ENCODE measurements at regions not wholly inside any gene's neighbourhood (a gene's known extent, or its start where the extent isn't known, plus 50 kb on each side); places are given as distances from the start of the nearest gene placed in this dataset.

- DNase-seq (ENCODE audit: low read depth in 2 of 2): no peak
Observed at GRCh38 chr3:187973977-187974870, 179.7 kb upstream of the LPP start.

- no peak for DNase-seq (ENCODE audit: low read depth in 2 of 2)
Observed at GRCh38 chr3:187974871-187975271, 179.1 kb upstream of the LPP start.

DNA sequence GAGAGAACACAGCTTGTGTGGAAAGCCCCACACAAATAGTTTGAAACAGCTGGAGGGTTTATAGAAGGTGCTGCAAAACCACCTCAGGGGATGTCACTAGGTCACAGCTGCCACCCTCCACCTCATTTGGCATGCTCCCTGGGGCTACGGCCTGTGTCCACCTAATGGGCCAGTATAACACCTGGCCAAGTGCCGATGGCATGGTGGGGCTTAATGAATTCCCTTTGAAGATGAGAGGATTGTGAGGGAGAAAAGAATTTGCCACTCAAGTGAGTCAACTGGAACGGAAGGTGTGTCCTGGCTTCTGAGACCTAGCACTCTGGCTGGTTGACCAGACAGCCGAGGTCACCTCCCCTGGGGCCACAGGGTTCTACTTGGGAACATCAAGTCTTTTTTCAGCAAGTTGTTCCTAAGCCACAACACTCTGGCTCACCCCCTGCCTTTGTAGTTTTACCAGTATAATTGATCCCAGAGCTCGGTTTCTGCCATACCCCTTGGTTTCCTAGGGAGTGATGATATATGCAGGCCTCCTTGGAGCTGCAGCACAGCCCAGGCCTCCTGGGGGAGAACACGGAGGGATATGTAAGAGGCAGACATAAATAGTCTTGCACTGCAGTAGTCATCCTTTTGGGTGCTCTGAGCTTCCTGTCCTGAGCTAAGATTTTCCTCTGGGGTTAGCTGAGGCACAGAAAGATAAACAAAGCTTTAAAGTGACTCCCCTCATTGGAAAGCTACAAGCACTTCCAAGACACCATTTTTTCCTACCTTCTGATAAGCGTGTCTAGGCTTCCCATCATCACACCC lies 178.2 kb upstream of the LPP start:
- no peak for DNase-seq (ENCODE audit: low read depth in 2 of 2)

GRCh38 chr3:187976365-187976900 lies 177.5 kb upstream of the LPP start:
- DNase-seq (ENCODE audit: low read depth in 2 of 2): no peak

DNA sequence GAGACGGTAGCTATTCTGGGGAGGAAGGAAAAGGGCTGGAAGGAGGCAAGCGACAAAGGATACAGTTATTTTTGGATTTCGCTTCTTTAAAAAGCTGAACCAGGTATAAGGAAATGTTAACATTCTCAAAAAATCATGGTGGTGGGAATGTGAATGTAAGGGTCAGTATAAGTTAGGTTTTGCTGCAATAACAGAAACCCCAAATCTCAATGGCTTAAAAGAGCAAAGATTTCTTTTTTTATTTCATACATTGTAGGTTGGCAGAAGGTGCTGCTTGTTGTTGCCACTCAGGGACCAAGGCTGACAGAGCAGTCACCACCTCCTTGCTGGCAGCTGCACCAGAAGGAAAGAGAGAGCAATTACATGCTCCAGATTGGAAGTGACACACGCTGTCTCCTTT lies 176.3 kb upstream of the LPP start:
- no peak for DNase-seq (ENCODE audit: low read depth in 2 of 2)

DNA sequence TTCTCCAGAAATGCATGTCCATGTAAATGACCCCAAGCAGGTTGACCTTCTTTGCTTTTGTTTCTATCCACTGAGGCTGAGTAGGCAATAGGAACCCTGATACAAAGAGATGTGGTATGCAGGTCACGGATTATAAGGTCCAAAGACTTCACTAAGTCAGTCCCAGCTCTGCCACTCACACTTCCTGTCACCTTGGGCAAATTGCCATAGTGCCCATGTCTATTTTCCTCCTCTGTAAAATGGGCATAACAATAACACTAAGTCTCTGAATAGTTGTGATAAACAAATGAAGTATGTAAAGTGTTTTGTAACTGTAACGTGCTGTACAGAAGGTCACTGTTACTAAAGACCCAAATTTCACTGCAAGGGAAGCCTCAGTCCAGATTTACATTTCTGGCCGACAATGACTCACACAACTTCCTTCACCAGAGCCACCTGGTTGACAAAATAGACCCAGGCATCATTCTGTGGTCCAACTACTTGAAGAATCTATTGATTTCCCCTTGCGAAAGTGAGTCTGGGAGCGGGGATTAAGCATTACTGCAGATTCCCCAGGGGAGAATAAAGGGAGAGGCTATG lies 175.4 kb upstream of the LPP start:
- DNase-seq (ENCODE audit: low read depth in 2 of 2): no peak

DNA sequence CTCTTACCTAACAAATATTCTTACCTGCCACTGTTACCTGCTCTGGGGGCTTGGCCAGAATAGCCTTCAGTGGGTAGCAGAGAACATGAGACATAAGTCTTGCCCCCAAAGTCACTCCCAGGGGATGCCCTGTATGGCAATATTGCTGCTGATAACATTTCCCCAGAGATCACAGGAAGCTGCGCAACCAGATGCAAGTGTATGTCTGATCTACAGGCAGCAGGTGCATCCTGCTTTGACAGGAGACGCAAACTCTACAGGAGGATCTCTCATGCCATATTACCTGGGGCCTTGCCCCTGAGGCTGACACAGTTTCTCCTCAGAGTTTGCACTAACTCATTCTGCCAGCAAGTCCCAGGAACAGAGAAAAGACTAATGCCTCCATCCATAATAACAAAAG lies 174.4 kb upstream of the LPP start:
- DNase-seq (ENCODE audit: low read depth in 2 of 2): no peak

DNA sequence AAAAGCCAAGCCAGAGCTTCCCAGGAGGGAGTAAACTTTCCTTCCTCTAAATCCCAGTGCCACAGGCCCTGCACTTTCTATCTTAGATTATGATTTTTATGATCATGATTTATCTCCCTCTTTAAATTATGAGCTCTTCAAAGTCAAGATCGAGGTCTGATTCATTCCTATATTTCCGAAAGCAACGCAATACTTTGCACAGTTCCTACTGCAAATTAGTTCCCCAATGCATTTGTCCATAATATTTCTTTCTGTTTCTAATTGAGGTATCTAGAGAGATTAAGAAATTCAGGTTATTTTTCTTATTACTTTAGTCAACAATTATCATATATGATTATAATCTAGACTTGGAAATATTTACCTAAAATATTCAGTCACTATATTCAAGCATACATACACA lies 173.1 kb upstream of the LPP start:
- DNase-seq (ENCODE audit: low read depth in 2 of 2): no peak

- DNase-seq (ENCODE audit: low read depth in 2 of 2): no peak
Observed at GRCh38 chr3:187982142-187982541, 171.8 kb upstream of the LPP start.

- no peak for DNase-seq (ENCODE audit: low read depth in 2 of 2)
Observed at GRCh38 chr3:187983484-187984124, 170.4 kb upstream of the LPP start.

GRCh38 chr3:187985647-187986046 lies 168.3 kb upstream of the LPP start:
- DNase-seq (ENCODE audit: low read depth in 2 of 2): no peak

DNA sequence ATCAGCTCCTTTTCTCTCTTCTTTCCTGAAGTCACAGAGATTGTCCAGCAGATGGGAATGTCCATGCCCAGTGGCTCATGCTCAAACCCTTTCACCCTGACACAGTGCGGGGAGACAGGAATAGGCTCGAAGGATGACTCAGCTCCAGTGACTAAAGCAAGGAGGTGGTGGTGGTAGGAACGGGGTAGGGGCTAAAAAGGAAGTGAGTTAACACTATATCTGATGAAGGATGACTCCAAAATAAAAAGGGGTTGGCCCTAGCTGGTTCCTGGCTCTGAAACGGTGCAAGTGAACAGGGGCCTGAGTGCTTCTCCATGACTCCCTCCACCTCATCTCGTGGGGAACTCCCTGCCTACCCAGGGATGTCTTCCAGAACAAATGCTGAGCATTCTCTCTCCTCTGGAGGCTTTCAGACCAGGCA lies 167.4 kb upstream of the LPP start:
- DNase-seq (ENCODE audit: low read depth in 2 of 2): peak; percentile 30 to 47

DNA sequence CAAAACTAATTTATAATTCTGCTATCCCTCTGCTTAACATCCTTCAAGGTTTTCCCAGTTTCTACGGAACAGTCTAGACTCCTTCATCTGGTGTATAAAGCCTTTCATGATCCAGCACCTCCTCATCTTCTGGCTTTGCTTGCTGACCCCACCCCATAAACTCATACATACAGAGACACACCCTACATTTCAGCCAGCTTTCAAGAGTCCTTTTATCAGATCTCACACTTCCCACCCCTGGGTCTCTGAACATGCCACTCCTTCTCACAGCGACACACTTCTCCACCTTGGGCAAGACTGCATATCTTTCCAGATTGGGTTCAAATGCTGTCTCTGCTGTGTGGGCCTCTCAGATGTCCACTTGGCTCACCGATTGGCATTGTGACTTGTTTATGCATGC lies 166.8 kb upstream of the LPP start:
- DNase-seq (ENCODE audit: low read depth in 2 of 2): no peak

DNA sequence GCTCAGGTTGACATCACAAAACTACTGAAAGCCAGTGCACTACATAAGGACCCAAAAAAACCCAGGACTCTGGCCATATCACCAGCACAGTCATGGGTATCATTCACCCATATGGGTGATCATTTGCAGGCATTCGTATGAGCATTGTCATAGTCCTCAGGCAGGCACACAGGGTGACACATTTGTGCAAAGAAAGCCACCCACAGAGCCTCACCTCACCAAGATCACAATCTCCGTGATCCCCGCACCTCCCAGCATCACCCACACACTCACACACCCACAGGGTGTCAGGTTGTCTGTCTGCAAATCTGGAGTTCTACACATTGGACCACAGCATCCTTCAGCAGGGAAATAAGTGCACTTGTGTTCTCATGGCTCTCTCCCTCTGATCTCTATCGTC lies 166.0 kb upstream of the LPP start:
- peak; percentile 67 to 75 for DNase-seq (ENCODE audit: low read depth in 2 of 2)

DNA sequence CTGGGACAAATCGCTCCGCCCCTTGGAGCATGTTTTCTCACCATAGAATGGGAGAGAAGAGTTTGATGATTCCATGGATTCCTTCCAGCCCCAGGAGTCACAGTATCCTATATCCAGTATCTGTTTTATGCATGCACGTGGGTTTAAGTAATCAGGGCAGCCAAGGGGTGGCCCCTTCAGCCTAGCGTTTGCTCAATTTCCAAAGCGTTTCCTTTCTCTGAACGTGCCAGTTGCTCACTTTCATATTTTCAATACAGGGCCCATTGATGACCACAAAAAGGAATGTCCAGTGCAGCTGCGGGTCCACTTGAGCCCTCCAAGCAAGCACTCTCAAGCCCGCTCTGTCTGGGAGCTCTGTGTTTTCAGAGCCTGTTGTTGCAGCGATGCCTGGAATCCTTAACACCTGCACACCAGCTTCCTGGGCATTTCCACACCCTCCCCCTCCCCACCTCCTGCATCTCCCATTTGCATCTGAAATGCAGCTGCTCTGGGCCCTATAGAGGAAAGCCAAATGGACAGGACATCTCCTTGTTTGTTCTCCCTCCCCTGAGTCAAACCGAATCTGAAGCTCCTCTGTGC lies 164.3 kb upstream of the LPP start:
- no peak for DNase-seq (ENCODE audit: low read depth in 2 of 2)

- DNase-seq (ENCODE audit: low read depth in 2 of 2): no peak
Observed at GRCh38 chr3:187992609-187993008, 161.3 kb upstream of the LPP start.

- DNase-seq (ENCODE audit: low read depth in 2 of 2): no peak
Observed at GRCh38 chr3:187994221-187995042, 159.5 kb upstream of the LPP start.

GRCh38 chr3:187995043-187995400 lies 158.9 kb upstream of the LPP start:
- DNase-seq (ENCODE audit: low read depth in 2 of 2): no peak

DNA sequence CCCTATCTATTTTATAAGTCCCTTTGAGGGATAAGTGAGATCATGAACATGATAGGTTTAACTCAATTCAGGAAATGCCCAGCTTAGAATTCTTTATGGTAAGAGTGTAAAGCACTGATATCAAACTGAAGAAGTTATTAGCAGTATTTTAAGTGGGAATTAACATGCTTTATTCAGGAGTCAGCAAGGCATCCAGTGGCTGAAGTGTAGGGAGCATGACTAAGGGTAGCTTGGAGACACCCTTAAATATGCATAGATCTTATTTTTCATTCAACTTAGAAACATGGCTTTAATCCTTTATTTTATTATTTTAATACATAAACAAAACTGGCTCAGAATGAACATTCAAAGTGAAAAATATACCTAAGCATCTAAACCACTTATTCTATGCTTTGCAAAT lies 158.3 kb upstream of the LPP start:
- DNase-seq (ENCODE audit: low read depth in 2 of 2): no peak

DNA sequence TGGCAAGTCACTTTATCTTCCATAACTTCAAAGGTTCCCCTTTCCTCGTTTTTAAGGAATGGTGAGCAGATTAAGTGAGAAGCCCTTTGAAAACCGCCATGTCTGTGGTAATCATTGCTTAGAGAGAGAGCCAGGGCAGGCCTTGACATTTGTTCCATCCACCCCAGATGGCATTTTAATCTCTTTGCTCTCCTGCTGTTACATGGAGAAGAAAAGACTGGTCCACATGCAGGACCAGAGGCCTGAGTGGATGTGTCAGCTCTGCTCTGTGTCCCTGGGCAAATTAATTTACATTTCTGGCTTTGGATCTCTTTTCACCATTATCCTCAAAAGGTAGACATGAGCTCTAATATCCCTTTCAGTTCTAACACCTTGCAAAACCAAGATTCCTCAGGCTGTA lies 157.3 kb upstream of the LPP start:
- DNase-seq (ENCODE audit: low read depth in 2 of 2): no peak

DNA sequence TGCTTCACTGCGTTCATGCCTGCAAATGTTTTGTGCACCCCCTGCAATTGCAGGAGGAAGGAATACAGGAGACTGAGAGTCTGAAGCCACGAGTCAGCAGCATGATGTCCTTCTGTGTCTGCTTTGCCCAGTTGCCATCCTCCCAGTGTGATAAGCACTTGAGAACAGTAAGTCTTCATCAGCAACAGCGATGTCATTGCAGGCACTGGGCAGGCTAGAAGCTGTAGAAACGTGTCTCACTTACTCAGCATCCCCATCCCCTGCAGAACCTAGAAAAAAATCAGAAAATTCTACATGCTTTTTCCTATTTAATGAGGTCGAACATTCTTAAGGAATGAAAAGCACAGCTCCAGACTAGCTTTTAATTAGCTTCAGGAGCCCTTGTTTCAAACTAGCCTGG lies 156.5 kb upstream of the LPP start:
- DNase-seq (ENCODE audit: low read depth in 2 of 2): no peak
